ENCODE measurements at regions not wholly inside any gene's neighbourhood (a gene's known extent, or its start where the extent isn't known, plus 50 kb on each side); places are given as distances from the start of the nearest gene placed in this dataset.
"Not testable (repeated sequence)": the region's sequence is repeated elsewhere in the genome, so short reads cannot be mapped to it uniquely, and the experiment has no call there.

DNA sequence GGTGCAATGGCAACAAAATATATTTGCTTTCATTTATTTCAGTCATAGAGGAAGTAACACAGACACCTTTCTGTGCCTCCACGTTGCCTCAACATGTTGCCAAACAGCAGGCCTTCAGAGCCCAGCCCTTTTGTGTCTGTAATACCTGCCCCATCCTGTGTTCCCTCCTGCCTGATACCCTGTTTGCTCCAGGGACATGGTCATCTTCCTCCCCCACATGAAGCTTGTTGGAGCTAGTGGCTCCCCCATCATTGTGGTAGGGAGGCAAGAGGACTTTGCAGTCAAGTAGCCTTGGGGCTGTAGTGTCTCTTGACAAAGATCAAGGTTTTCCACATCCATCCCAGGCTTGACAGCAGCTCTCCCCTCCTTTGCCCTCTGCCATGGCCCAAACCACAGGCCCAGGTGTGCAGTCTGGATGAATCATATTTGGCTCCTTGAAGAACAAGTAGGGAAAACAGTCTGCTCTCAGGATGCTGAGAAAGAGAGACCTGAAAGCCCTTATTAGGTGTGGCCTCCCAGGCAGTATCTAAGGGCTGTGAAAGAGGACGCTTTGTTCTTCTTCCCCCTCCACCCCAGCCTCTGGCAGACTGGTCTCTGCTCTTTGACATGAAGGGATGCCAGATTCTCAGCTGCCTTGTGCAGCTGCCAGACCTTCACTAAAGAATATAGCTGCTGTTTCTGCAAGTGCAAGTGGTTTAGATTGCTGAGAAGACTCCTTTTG lies 329.0 kb downstream of the C12orf75 start:
- peak; percentile 40 for DNase-seq

GRCh38 chr12:105664765-105665164 lies 334.3 kb downstream of the C12orf75 start:
- DNase-seq: not testable (repeated sequence)

DNA sequence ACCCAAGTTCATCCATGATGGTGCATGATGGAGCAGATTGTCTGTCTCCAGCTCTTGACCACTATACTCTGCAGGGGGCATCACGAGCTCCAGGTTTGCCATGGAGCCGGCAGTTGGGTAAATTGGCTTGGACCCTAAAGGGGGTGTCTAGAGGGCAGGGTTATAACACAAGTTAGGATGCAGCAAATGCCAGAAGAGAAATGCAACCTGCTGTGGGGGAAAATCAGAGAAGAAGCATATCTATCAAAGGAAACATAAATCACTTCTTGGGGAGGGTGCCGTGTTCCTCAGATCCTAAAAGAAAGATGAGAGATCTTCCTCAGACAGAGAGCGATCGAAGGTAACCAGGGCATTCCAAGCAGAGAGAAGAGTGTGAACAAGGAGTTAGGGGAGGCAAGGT lies 334.9 kb downstream of the C12orf75 start:
- DNase-seq: no peak

- no peak for DNase-seq
These were observed 337.7 kb downstream of the C12orf75 start for GRCh38 chr12:105667973-105668743.

GRCh38 chr12:105670672-105671071 lies 340.2 kb downstream of the C12orf75 start:
- no peak for DNase-seq

DNA sequence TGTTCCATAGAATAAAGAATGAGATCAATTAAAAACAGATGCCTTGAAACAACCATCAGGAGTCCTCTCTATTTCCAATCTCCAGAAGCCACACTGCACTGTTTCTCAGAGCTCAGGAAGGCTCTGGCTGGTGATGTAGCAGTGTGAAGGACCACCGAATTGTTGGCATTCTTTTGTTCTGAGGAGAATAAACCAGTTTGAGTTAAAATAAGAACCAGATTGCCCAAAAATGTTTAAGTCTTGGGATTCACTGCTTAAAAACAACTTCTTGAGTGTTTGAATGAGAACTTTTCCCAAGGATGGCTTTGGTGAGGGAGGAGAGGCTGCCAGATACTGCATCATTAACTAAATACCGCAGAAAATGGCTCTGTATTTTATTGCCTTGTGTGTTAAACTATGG lies 341.2 kb downstream of the C12orf75 start:
- no peak for DNase-seq

DNA sequence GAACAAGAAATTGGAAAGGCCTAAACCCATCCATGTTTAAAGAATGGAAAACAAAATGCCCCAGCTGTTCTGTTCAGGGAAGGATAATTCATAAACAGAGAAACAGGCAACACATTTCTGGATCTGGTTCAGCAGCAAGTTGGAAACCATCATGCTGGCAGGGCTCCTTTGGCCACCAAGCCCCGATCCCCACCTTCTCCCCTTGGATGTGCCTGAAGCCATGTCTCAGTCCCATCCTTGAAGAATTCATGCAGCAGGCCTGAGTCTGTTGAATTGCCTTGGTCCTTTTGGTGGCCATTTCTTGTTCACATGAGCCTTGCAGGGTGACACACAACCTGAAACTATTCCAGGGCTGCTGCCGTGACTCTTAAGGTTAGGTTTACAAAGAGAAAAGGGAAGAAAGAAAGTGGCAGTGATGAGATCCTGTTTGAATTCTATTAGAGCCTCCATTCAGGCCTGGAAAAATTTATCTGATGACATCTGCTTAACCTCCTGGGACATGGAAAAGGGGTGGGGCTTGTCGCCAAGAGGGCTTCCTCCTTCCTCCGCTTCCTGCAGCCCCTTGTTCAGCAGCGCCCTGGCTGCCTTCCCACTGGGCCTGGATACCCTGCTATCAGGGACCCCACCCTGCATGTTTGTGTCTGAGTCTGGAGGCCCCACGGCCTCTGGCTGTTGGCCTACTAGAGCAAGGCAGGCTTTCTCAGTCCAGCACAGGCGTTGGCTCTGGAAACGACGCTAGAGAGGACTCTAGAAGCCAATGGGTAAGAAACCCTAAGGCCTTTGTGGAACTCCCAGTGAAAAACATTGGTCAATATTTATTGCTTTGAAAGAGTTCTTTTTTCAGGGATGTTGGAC lies 341.9 kb downstream of the C12orf75 start:
- DNase-seq: no peak

- no peak for DNase-seq
These were observed 344.6 kb downstream of the C12orf75 start for GRCh38 chr12:105674871-105675699.

DNA sequence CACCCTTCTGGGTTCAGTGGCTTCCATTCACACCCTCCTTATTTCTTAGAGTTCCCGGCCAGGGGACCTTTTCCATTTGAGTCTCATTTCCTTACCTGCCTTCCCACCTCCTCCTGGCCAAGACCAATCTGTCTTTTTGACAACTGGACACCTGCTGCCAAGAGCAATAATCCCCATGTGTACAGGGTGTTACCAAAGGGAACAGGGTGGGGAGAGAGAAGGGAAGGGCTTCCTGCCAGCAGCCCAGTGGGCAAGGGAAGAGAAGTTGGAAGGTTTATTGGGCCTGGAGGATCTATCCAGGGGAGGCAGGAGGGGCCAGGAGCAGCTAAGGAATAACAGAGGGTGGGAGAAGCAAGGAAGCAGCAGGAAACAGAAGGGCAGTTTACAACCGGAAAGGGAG lies 346.2 kb downstream of the C12orf75 start:
- no peak for DNase-seq

GRCh38 chr12:105677672-105678071 lies 347.2 kb downstream of the C12orf75 start:
- DNase-seq: no peak

DNA sequence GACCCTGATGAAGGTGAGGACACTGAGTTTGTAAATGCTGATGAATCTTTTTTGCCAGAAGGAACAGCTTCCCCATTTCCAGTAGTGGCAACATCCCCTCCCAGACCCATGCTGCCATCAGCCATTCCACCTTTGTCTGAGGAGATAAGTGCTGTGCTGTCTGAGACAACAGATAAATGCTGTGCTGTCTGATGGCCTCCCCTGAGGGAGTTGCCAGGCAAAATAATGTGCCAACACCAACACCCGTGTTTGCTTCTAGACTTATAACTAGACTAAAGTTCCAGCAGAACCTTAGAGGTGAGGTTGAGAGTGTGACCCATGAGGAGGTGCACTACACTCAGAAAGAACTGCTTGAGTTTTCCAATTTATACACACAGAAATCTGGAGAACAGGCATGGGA lies 349.5 kb downstream of the C12orf75 start:
- no peak for DNase-seq

DNA sequence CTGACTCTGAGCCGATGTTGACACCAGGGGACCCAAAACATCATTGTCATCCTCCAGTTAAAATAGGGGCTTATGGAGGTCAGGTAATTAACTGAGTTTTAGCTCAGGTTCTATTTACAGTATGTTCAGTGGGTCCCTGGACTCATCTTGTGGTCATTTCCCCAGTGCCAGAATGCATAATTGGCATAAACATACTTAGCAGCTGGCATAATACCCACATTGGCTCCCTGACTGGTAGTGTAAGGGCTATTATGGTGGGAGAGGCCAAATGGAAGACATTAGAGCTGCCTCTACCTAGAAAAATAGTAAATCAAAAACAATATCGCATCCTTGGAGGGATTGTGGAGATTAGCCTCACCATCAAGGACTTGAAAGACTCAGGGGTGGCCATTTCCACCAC lies 350.9 kb downstream of the C12orf75 start:
- DNase-seq: no peak

DNA sequence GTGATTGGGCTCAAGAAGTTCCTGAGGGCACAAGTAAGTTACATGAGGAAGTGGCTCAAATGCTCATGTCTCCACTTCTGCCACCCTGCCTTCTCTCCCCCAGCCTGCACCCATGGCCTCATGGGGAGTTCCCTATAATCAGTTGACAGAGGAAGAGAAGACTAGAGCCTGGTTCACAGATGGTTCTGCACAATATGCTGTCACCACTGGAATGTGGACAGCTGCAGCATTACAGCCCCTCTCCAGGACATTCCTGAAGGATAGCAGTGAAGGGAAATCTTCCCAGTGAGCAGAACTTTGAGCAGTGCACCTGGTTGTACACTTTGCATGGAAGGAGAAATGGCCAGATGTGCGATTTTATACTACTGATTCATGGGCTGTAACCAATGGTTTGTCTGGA lies 352.3 kb downstream of the C12orf75 start:
- DNase-seq: not testable (repeated sequence)

GRCh38 chr12:105683836-105684235 lies 353.3 kb downstream of the C12orf75 start:
- not testable (repeated sequence) for DNase-seq

DNA sequence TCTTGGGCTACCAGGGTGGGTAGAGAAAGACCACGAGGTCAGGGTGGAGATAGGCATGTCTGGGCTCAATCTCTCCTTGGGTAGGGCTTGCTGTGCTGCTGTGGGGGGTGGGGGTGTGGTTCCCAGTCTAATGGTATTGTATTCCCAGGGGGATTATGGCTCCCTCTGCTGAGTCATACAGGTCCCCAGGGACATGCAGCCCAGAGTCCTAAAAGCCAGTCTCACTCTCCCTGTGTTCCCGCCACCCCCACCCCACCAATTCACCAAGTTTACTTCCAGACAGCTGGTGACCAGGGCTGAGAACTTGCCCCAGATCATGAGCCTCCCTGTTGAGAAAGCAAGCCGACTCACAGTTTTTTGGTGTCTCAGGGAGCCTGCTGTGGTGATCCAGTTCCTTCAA lies 367.6 kb downstream of the C12orf75 start:
- DNase-seq: no peak

GRCh38 chr12:105699209-105699608 lies 368.7 kb downstream of the C12orf75 start:
- DNase-seq: no peak

DNA sequence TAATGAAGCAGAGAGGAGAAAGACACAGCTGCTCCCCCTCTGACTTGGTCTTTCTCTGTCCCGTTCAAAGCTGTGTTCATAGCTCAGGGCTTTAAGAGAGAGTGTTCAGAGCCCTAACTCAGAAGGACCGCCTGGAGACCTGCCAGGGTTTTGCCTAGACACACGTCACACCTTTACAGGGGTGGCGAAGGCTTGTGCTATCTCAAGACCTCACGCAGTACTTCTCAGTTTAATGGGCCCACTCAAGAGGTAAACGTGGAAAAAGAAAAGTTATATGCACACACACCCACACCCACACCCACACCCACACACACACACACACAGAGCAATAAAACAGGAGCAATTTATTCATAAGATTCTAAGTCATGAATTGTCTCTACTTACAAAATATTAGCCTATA lies 374.3 kb downstream of the C12orf75 start:
- peak; percentile 57 for DNase-seq

GRCh38 chr12:105705235-105705634 lies 374.7 kb downstream of the C12orf75 start:
- DNase-seq: no peak

- no peak for DNase-seq
These were observed 375.3 kb downstream of the C12orf75 start for GRCh38 chr12:105705765-105706164.

GRCh38 chr12:105706321-105706972 lies 376.0 kb downstream of the C12orf75 start:
- peak; percentile 98 for DNase-seq

DNA sequence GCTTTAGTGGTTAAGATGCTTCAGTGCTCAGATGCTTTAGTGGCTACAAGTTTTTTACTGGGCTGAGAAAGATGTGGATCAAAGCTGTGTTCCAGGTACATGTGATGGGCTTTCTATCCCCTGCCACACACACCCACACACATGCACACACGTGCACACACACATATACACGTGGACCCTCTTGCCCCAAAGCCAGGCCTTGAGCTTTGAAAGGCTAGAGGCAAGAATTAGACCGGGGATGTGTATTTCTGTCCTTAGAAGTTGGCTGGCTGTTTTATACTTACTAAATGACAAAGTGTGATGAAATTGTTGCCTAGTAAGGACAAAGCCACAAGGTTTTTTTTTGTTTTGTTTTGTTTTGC lies 376.5 kb downstream of the C12orf75 start:
- DNase-seq: no peak
